AG04450 (cell line): ENCODE measurements at regions not wholly inside any gene's neighbourhood (a gene's known extent, or its start where the extent isn't known, plus 50 kb on each side); places are given as distances from the start of the nearest gene placed in this dataset.

Experiments used
- CTCF ChIA-PET: fragments of 300-600, 350-600 bp; formaldehyde crosslinking; extraction: SDS; loops from one replicate; lab custom pipeline; 2022; ENCODE audit warnings: antibody characterized with exemption, inconsistent platforms; lab: Charles Lee
- POLR2A ChIA-PET: fragments of 350-600 bp; formaldehyde crosslinking; extraction: SDS; loops from one replicate; lab custom pipeline; 2021; ENCODE audit warnings: antibody characterized with exemption, inconsistent platforms; lab: Yijun Ruan, JAX
- DNase-seq: peaks from one replicate; pipeline ENCODE4 v3.0.0-alpha.2; 2011; ENCODE audit warnings: low read depth, low spot score
- H3K27ac ChIP-seq: one replicate; pipeline ENCODE4 v1.5.1; 2012; ENCODE audit warnings: low read depth, low read length, control low read depth
- H3K27me3 ChIP-seq: one replicate; pipeline ENCODE4 v1.6.0; 2012; ENCODE audit warnings: low read length; ENCODE audit not compliant: control insufficient read depth, insufficient read depth
- H3K4me3 ChIP-seq: 2 replicates; pipeline ENCODE4 v1.5.1; 2011; ENCODE audit warnings: mild to moderate bottlenecking, low read depth, low read length, control low read depth
- H3K9me3 ChIP-seq: 2 replicates; pipeline ENCODE4 v1.5.1; 2012; ENCODE audit warnings: low read length; ENCODE audit not compliant: control insufficient read depth, insufficient read depth
- CTCF ChIP-seq: IDR thresholded peaks from 2 replicates; pipeline ENCODE4 v1.5.1; 2011; ENCODE audit warnings: low read depth, low read length, control low read depth, inconsistent platforms

GRCh38 chr7:41241641-41242040, 461.2 kb downstream of the INHBA start:
- TF ChIP-seq CTCF: no peak
- Histone ChIP-seq H3K27me3 (no peaks in the 10 kb centered on the region), H3K27ac (no peak overlapping the region), H3K4me3 (no peak overlapping the region), H3K9me3 (no peaks in the 10 kb centered on the region)
- POLR2A ChIA-PET: no interaction called here
- CTCF ChIA-PET: no interaction called here
- DNase-seq: no peak

GRCh38 chr7:41239596-41239995, 463.3 kb downstream of the INHBA start:
- DNase-seq: no peak
- no peaks in the 10 kb centered on the region for H3K9me3 ChIP-seq
- POLR2A ChIA-PET: no interaction called here
- H3K27me3 ChIP-seq: no peaks in the 10 kb centered on the region
- no peak overlapping the region for H3K27ac ChIP-seq
- TF ChIP-seq CTCF: no peak
- H3K4me3 ChIP-seq: no peak overlapping the region
- CTCF ChIA-PET: no interaction called here

- Histone ChIP-seq H3K27ac (no peak overlapping the region), H3K4me3 (no peak overlapping the region), H3K27me3 (no peaks in the 10 kb centered on the region), H3K9me3 (no peaks in the 10 kb centered on the region)
- no peak for DNase-seq
- POLR2A ChIA-PET: no interaction called here
- CTCF ChIA-PET: interaction anchor here (0.7 to 0.8 kb wide), 2 partner anchors 32 to 457 kb away, joined by 3 to 5 read pairs; no protein-coding TSS in a partner anchor
- TF ChIP-seq CTCF: no peak
Measured at GRCh38 chr7:41238851-41239331, 464.0 kb downstream of the INHBA start.

GRCh38 chr7:41237956-41238355, 464.9 kb downstream of the INHBA start:
- CTCF ChIA-PET: interaction anchor here (0.8 kb wide), 1 partner anchor 458 kb away, joined by 3 read pairs; no protein-coding TSS in a partner anchor
- POLR2A ChIA-PET: interaction anchor here (0.5 kb wide), 1 partner anchor 788 kb away, joined by 3 read pairs; no protein-coding TSS in a partner anchor

More at GRCh38 chr7:41237956-41238355, 464.9 kb downstream of the INHBA start:
- no peak for TF ChIP-seq CTCF
- H3K4me3 ChIP-seq: no peak overlapping the region
- H3K9me3 ChIP-seq: no peaks in the 10 kb centered on the region
- no peak overlapping the region for H3K27ac ChIP-seq
- no peaks in the 10 kb centered on the region for H3K27me3 ChIP-seq
- no peak for DNase-seq
